GM12873 (cell line): ENCODE measurements at regions not wholly inside any gene's neighbourhood (a gene's known extent, or its start where the extent isn't known, plus 50 kb on each side); places are given as distances from the start of the nearest gene placed in this dataset.

Experiments used
- CTCF ChIP-seq: IDR thresholded peaks from 2 replicates; pipeline ENCODE4 v1.5.1; 2012; ENCODE audit warnings: low read depth, mild to moderate bottlenecking, moderate library complexity, low read length, control low read depth; ENCODE audit not compliant: insufficient read depth; ENCODE audit errors: missing control alignments

GRCh38 chr6:82458147-82458546 is 94.5 kb downstream of the TPBG start:
- TF ChIP-seq CTCF, result no peak

GRCh38 chr6:82458705-82459104 is 95.1 kb downstream of the TPBG start:
- no peak for TF ChIP-seq CTCF

- TF ChIP-seq CTCF, result no peak
Observed at GRCh38 chr6:82461536-82461935, 97.9 kb downstream of the TPBG start.

GRCh38 chr6:82467338-82467737 is 103.7 kb downstream of the TPBG start:
- TF ChIP-seq CTCF, result no peak

GRCh38 chr6:82484001-82484400 is 120.4 kb downstream of the TPBG start:
- TF ChIP-seq CTCF, result no peak

- TF ChIP-seq CTCF, result no peak
Observed at GRCh38 chr6:82484737-82485626, 121.4 kb downstream of the TPBG start.

- TF ChIP-seq CTCF, result no peak
Observed at GRCh38 chr6:82487895-82488294, 124.3 kb downstream of the TPBG start.
